ENCODE measurements at regions not wholly inside any gene's neighbourhood (a gene's known extent, or its start where the extent isn't known, plus 50 kb on each side); places are given as distances from the start of the nearest gene placed in this dataset.
A peak's percentile ranks its signal among the peaks of the same experiment; 100 is the strongest.

- Histone ChIP-seq H3K9me3 (replicated peaks; ENCODE audit: low read length) (no peaks in the 10 kb centered on the region), H3K9ac (ENCODE audit: low read depth, low read length) (peak overlapping the region; percentile 51), H3K4me2 (ENCODE audit: low read length) (peak overlapping the region; percentile 71), H3K36me3 (ENCODE audit: insufficient read depth, low read length) (peaks cover 15% of the 10 kb centered on the region), H3K4me3 (ENCODE audit: low read length) (peak overlapping the region; percentile 52), H3K27me3 (ENCODE audit: control insufficient read depth, insufficient read depth, low read length) (no peaks in the 10 kb centered on the region), H3K4me1 (ENCODE audit: control insufficient read depth, insufficient read depth, low read length) (peaks cover 78% of the 10 kb centered on the region)
Measured at GRCh38 chr17:77429969-77430752, 289.4 kb downstream of the SEC14L1 start.

- Histone ChIP-seq H3K27me3 (ENCODE audit: control insufficient read depth, insufficient read depth, low read length) (no peaks in the 10 kb centered on the region), H3K4me1 (ENCODE audit: control insufficient read depth, insufficient read depth, low read length) (peaks cover 78% of the 10 kb centered on the region), H3K9ac (ENCODE audit: low read depth, low read length) (no peak overlapping the region), H3K4me3 (ENCODE audit: low read length) (no peak overlapping the region), H3K36me3 (ENCODE audit: insufficient read depth, low read length) (peaks cover 21% of the 10 kb centered on the region), H3K4me2 (ENCODE audit: low read length) (no peak overlapping the region), H3K9me3 (replicated peaks; ENCODE audit: low read length) (no peaks in the 10 kb centered on the region)
Measured at GRCh38 chr17:77432034-77432661, 291.4 kb downstream of the SEC14L1 start.

DNA sequence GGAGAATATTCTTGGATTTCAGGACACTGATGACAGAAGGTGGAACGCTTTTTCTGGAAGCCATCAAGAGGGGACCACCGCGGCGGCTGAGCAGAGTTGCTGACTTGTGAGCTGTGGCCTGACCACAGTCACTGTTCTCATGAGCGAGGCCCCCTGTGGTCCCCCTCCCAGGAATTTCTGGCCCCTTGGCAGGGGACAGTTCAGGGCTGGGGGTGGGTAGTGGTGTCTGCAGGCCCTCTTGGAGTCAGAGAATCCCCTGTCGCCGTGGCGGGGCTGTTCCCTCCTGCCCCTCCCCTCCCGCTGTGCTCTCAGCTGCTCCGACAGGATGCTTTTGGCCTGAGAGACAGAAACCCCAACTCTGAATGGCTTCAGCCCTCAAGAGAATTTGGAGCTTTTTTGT lies 292.0 kb downstream of the SEC14L1 start:
- Histone ChIP-seq H3K36me3 (ENCODE audit: insufficient read depth, low read length) (peaks cover 27% of the 10 kb centered on the region), H3K4me3 (ENCODE audit: low read length) (no peak overlapping the region), H3K27me3 (ENCODE audit: control insufficient read depth, insufficient read depth, low read length) (no peaks in the 10 kb centered on the region), H3K9me3 (replicated peaks; ENCODE audit: low read length) (no peaks in the 10 kb centered on the region), H3K9ac (ENCODE audit: low read depth, low read length) (no peak overlapping the region), H3K4me2 (ENCODE audit: low read length) (no peak overlapping the region), H3K4me1 (ENCODE audit: control insufficient read depth, insufficient read depth, low read length) (peaks cover 77% of the 10 kb centered on the region)

- peak overlapping the region; percentile 9 for H3K4me3 ChIP-seq (ENCODE audit: low read length)
- peak overlapping the region; percentile 14 for H3K9ac ChIP-seq (ENCODE audit: low read depth, low read length)
- peak overlapping the region; percentile 56 for H3K4me2 ChIP-seq (ENCODE audit: low read length)
- H3K27me3 ChIP-seq (ENCODE audit: control insufficient read depth, insufficient read depth, low read length): no peaks in the 10 kb centered on the region
- H3K36me3 ChIP-seq (ENCODE audit: insufficient read depth, low read length): peaks cover 28% of the 10 kb centered on the region
- H3K9me3 ChIP-seq (replicated peaks; ENCODE audit: low read length): no peaks in the 10 kb centered on the region
- H3K4me1 ChIP-seq (ENCODE audit: control insufficient read depth, insufficient read depth, low read length): peaks cover 69% of the 10 kb centered on the region
Measured at GRCh38 chr17:77433385-77434135, 292.8 kb downstream of the SEC14L1 start.

DNA sequence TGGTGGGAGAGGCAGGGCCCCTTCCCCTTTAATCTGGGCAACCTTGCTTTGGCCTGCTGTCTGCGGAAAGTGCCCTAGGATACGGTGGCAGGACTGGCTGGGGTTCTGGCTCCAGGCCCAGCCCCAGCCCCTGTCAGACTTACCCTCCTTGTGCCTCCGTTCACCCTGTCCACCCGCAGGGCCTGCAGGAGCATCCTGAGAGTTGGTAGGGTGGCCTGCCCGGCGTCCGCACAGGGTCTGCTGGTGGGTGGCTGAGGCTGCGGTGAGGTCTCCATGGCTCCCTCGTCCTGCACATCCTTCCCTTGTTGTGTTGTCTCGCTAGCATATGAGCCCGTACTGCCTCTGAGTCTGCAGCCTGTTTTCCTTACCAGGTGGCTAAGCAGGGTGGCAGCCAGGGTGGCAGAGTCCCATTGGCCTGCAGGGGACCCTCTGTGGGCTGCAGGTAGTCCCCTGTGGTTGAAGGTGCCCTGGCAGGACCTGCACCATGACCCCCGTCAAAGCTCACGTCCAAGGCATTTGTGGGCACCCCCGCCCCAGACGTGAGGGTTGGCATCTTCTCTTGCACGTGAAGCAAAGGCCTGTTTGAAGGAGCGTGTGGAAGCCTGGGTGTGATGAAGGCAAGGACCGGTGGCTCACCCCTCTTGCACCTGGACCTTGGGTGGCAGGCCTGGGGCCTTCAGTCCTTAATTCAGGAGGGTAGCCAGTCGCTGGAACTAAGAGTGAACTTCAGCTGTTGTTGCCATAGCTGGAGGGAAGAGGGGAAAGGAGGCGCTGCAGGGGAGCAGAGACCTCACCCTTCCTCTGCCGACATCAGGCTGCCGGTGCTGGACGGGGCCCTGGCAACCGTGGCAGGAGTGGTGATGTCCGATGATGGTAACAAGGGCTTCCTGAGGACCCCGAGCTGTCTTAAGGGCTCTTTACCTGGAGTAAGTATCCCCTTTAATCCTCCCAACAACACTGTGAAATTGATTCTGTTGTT lies 293.7 kb downstream of the SEC14L1 start:
- peaks cover 68% of the 10 kb centered on the region for H3K4me1 ChIP-seq (ENCODE audit: control insufficient read depth, insufficient read depth, low read length)
- H3K27me3 ChIP-seq (ENCODE audit: control insufficient read depth, insufficient read depth, low read length): no peaks in the 10 kb centered on the region
- peak overlapping the region; percentile 14 for H3K9ac ChIP-seq (ENCODE audit: low read depth, low read length)
- peak overlapping the region; percentile 56 for H3K4me2 ChIP-seq (ENCODE audit: low read length)
- H3K4me3 ChIP-seq (ENCODE audit: low read length): no peak overlapping the region
- H3K9me3 ChIP-seq (replicated peaks; ENCODE audit: low read length): no peaks in the 10 kb centered on the region
- peaks cover 24% of the 10 kb centered on the region for H3K36me3 ChIP-seq (ENCODE audit: insufficient read depth, low read length)

DNA sequence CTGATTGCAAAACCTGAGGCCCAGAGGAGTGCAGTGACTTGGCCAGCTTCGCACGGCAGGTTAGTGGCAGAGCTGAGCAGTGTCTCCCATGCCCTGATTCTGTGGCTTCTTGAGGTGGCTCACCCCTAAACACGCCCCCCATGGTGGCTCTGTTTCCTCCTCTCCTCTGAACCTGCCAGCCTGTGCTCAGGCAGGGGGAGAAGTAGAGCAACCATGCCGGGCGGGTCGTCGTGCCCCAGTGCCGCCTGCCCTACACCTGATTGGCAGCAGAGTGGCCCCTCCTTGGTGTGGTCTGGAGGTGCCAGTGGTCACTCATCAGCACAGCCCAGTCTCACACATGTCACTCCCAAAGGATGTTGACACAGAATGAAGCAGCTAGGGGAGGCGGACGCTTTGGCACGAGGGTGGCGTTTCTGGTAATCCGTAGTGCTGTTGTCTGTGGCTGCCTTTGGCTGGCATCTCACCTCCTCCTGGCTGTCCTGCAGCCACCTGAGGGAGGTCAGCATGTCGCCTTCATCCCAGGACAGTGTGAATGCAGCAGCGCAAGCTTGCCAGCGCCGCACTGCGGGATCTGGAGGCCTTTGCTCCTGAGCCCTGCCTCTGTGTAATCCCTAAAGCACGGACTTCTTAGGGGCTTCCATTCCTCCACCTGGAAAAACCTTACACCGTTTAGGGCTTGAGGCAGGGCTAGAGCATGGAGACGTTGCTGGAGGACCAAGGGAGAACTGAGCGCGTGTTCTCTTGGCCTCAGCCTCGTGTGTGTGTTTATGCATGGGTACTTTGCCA lies 294.7 kb downstream of the SEC14L1 start:
- Histone ChIP-seq H3K4me1 (ENCODE audit: control insufficient read depth, insufficient read depth, low read length) (peaks cover 68% of the 10 kb centered on the region), H3K9me3 (replicated peaks; ENCODE audit: low read length) (no peaks in the 10 kb centered on the region), H3K27me3 (ENCODE audit: control insufficient read depth, insufficient read depth, low read length) (no peaks in the 10 kb centered on the region), H3K4me3 (ENCODE audit: low read length) (no peak overlapping the region), H3K4me2 (ENCODE audit: low read length) (peak overlapping the region; percentile 30), H3K9ac (ENCODE audit: low read depth, low read length) (peak overlapping the region; percentile 25), H3K36me3 (ENCODE audit: insufficient read depth, low read length) (peaks cover 22% of the 10 kb centered on the region)

- Histone ChIP-seq H3K9ac (ENCODE audit: low read depth, low read length) (peak overlapping the region; percentile 25), H3K36me3 (ENCODE audit: insufficient read depth, low read length) (peaks cover 22% of the 10 kb centered on the region), H3K4me2 (ENCODE audit: low read length) (peak overlapping the region; percentile 30), H3K27me3 (ENCODE audit: control insufficient read depth, insufficient read depth, low read length) (no peaks in the 10 kb centered on the region), H3K9me3 (replicated peaks; ENCODE audit: low read length) (no peaks in the 10 kb centered on the region), H3K4me3 (ENCODE audit: low read length) (no peak overlapping the region), H3K4me1 (ENCODE audit: control insufficient read depth, insufficient read depth, low read length) (peaks cover 68% of the 10 kb centered on the region)
Measured at GRCh38 chr17:77436058-77436442, 295.3 kb downstream of the SEC14L1 start.

DNA sequence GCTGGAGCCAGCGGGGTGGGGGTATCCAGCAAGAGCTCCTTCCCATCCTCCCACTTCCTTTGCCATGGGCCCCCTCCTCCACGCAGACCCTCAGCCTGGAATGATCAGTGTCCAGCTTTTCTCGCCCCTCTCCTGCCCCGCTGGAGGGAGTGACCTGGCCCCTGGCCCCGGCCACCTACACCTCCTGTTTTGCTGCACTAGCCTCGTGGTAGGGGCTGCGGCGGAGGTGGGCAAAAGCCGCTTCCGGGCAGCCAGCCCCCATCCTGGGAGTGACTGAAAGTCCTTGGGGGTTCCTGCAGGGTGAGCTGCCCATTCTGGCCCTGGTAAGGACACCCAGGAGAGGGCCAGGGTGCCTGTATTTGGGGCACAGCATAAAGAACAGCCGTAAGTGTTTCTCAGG lies 295.7 kb downstream of the SEC14L1 start:
- H3K4me1 ChIP-seq (ENCODE audit: control insufficient read depth, insufficient read depth, low read length): peaks cover 71% of the 10 kb centered on the region
- no peak overlapping the region for H3K9ac ChIP-seq (ENCODE audit: low read depth, low read length)
- no peaks in the 10 kb centered on the region for H3K27me3 ChIP-seq (ENCODE audit: control insufficient read depth, insufficient read depth, low read length)
- H3K4me2 ChIP-seq (ENCODE audit: low read length): peak overlapping the region; percentile 30
- no peaks in the 10 kb centered on the region for H3K9me3 ChIP-seq (replicated peaks; ENCODE audit: low read length)
- H3K4me3 ChIP-seq (ENCODE audit: low read length): no peak overlapping the region
- peaks cover 22% of the 10 kb centered on the region for H3K36me3 ChIP-seq (ENCODE audit: insufficient read depth, low read length)

DNA sequence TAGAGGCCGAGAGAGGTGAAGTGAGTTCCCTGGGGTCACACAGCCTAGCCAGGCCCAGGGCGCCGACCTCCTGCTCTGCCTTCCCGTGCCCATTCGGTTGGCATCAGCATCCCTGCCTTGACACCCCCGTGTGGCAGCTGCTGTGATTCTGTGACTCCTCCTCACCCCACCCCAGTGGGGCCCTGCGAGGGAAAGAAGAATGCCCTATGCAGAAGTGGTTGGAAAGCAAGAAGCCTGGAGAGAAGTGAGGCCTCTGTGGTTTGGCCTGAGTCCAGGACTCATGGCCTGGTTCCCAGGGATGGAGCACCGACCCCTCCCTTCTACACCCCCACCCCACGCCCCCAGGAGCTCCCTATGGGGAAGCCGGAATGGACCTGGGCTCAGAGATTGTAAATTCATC lies 296.2 kb downstream of the SEC14L1 start:
- Histone ChIP-seq H3K9ac (ENCODE audit: low read depth, low read length) (no peak overlapping the region), H3K36me3 (ENCODE audit: insufficient read depth, low read length) (peaks cover 22% of the 10 kb centered on the region), H3K4me2 (ENCODE audit: low read length) (peak overlapping the region; percentile 26), H3K9me3 (replicated peaks; ENCODE audit: low read length) (no peaks in the 10 kb centered on the region), H3K4me1 (ENCODE audit: control insufficient read depth, insufficient read depth, low read length) (peaks cover 77% of the 10 kb centered on the region), H3K27me3 (ENCODE audit: control insufficient read depth, insufficient read depth, low read length) (no peaks in the 10 kb centered on the region), H3K4me3 (ENCODE audit: low read length) (no peak overlapping the region)

DNA sequence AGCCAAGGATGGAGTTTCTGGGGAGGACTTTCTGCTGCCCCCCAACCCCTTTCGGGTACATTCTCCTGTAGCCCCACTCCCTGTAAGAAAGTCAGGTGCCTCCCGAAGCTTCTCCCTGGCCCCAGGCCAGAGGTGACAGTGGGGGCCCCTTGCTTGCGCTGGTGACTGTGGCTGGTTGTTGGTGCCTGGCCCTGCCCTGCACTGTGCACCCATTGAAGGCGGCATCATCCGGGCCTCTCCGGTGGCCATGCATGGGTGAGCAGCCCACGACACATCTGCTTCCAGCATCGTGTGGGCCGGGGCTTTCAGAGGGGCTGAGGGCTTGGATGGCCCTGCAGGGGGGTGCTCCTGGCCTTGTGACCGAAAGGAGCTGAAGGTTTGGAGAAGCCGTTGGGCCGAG lies 297.0 kb downstream of the SEC14L1 start:
- H3K4me1 ChIP-seq (ENCODE audit: control insufficient read depth, insufficient read depth, low read length): peaks cover 78% of the 10 kb centered on the region
- H3K4me3 ChIP-seq (ENCODE audit: low read length): no peak overlapping the region

More for the DNA sequence above, 297.0 kb downstream of the SEC14L1 start:
- H3K9ac ChIP-seq (ENCODE audit: low read depth, low read length): no peak overlapping the region
- H3K27me3 ChIP-seq (ENCODE audit: control insufficient read depth, insufficient read depth, low read length): no peaks in the 10 kb centered on the region
- no peaks in the 10 kb centered on the region for H3K9me3 ChIP-seq (replicated peaks; ENCODE audit: low read length)
- peaks cover 22% of the 10 kb centered on the region for H3K36me3 ChIP-seq (ENCODE audit: insufficient read depth, low read length)
- H3K4me2 ChIP-seq (ENCODE audit: low read length): no peak overlapping the region
